Gastrocnemius medialis (tissue), 4 donors: ENCODE measurements at regions not wholly inside any gene's neighbourhood (a gene's known extent, or its start where the extent isn't known, plus 50 kb on each side); places are given as distances from the start of the nearest gene placed in this dataset.
"Not testable (repeated sequence)": the region's sequence is repeated elsewhere in the genome, so short reads cannot be mapped to it uniquely, and the experiment has no call there.

Source experiments
- ATAC-seq, 2 donors: fragments of 150-250 bp; one replicate each; pipeline ENCODE4 v1.9.1; 2016
- DNase-seq, 2 donors: peaks; one replicate each; pipeline ENCODE4 v3.0.0-alpha.2; 2019
- H3K27ac ChIP-seq, 4 donors: fragments of 200-600 bp; sonication (generic); 1 replicate in 1 of 4; 2 replicates in 3 of 4; pipeline ENCODE4 v1.5.1; 2016 to 2018; ENCODE audit warnings: mild to moderate bottlenecking in 2 of 4, moderate library complexity in 1 of 4
- H3K27me3 ChIP-seq, 3 donors: fragments of 200-600 bp; sonication (generic) in 2 of 3; 1 replicate in 1 of 3; 2 replicates in 2 of 3; pipeline versions ENCODE4 v1.5.1 to v1.6.0; 2016 to 2019; ENCODE audit warnings: mild to moderate bottlenecking in 1 of 3, moderate library complexity in 1 of 3
- H3K36me3 ChIP-seq, 2 donors: fragments of 200-600 bp; sonication (generic) in 1 of 2; one replicate each; pipeline ENCODE4 v1.5.1; 2017 to 2018
- H3K4me1 ChIP-seq, 2 donors: fragments of 200-600 bp; sonication (generic) in 1 of 2; one replicate each; pipeline ENCODE4 v1.5.1; 2016 to 2017; ENCODE audit warnings: mild to moderate bottlenecking in 2 of 2
- H3K4me3 ChIP-seq, 4 donors: fragments of 200-600 bp; sonication (generic) in 3 of 4; 1 replicate in 1 of 4; 2 replicates in 3 of 4; pipeline ENCODE4 v1.5.1; 2016 to 2019; ENCODE audit warnings: mild to moderate bottlenecking in 2 of 4
- H3K9me3 ChIP-seq, 3 donors: fragments of 200-600 bp; sonication (generic) in 2 of 3; 1 replicate in 1 of 3; 2 replicates in 2 of 3; pipeline ENCODE4 v1.5.1; 2016 to 2019
- POLR2A ChIP-seq, 2 donors: fragments of 450-650 bp; IDR thresholded peaks; one replicate each; pipeline ENCODE4 v1.6.1; 2017; ENCODE audit warnings: antibody characterized with exemption in 2 of 2, mild to moderate bottlenecking in 2 of 2, moderate library complexity in 2 of 2
- in situ Hi-C, 4 donors: fragments of 200-750 bp; cut with MboI; loops; one replicate each; pipeline versions ENCODE4 v1.15.0 to v1.8.0; 2017; ENCODE audit warnings: low sequenced_read_pairs in 4 of 4
- intact Hi-C: fragments of 100-400 bp; cut with DNase I; formaldehyde crosslinking; loops from one replicate; pipeline ENCODE4 v1.15.1; 2023; ENCODE audit warnings: low total_unique reads
- TF ChIP-seq, protein P1 (sequence below), 5 experiments: fragments of 450-650 bp in 3 of 5; fragments of 200-600 bp in 2 of 5; sonication (generic) in 2 of 5; IDR thresholded peaks in 4 of 5; conservative IDR thresholded peaks in 1 of 5; 1 replicate in 4 of 5; 2 replicates in 1 of 5; pipeline ENCODE4 v1.5.1; 2016 to 2019; ENCODE audit warnings: antibody characterized with exemption in 5 of 5, mild to moderate bottlenecking in 3 of 5, moderate library complexity in 3 of 5

GRCh38 chr4:17010426-17011087, 112.1 kb upstream of the LDB2 start:
- DNase-seq = no peak
- no peaks in the 10 kb centered on the region for H3K27me3 ChIP-seq
- H3K4me1 ChIP-seq = no peaks in the 10 kb centered on the region
- intact Hi-C loops = no loop called here
- no peaks in the 10 kb centered on the region for H3K36me3 ChIP-seq
- no peak for ATAC-seq
- no peak overlapping the region for H3K4me3 ChIP-seq
- no peak overlapping the region for H3K27ac ChIP-seq
- no peak for TF ChIP-seq POLR2A (IDR thresholded peaks at IDR 0.05)
- TF ChIP-seq, protein P1, sequence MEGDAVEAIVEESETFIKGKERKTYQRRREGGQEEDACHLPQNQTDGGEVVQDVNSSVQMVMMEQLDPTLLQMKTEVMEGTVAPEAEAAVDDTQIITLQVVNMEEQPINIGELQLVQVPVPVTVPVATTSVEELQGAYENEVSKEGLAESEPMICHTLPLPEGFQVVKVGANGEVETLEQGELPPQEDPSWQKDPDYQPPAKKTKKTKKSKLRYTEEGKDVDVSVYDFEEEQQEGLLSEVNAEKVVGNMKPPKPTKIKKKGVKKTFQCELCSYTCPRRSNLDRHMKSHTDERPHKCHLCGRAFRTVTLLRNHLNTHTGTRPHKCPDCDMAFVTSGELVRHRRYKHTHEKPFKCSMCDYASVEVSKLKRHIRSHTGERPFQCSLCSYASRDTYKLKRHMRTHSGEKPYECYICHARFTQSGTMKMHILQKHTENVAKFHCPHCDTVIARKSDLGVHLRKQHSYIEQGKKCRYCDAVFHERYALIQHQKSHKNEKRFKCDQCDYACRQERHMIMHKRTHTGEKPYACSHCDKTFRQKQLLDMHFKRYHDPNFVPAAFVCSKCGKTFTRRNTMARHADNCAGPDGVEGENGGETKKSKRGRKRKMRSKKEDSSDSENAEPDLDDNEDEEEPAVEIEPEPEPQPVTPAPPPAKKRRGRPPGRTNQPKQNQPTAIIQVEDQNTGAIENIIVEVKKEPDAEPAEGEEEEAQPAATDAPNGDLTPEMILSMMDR (IDR thresholded peaks at IDR 0.05 in 4 of 5, conservative IDR thresholded peaks at IDR 0.05 in 1 of 5) = no peak
- in situ Hi-C loops = no loop called here
- H3K9me3 ChIP-seq = no peaks in the 10 kb centered on the region

DNA sequence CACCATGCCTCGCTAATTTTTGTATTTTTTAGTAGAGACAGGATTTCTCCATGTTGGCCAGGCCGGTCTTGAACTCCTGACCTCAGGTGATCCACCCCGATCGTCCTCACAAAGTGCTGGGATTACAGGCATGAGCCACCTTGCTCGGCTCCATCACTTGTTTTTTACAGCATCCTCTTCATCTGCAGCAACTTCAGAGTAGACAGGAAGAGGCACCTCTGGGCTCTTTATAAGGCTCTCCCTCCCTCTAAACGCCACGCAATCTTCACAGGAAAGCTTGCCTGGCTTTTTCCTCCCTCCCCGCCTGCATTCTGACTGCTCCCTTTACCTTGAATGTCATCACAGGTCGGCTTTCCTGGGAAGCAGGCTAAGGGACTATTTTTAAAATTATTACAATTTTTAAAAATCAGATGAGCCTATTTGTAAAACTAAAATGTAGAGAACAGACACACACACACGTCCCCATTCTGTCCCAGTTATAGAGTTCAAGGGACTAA, 111.5 kb upstream of the LDB2 start:
- intact Hi-C loops = no loop called here
- no peaks in the 10 kb centered on the region for H3K4me1 ChIP-seq
- no peaks in the 10 kb centered on the region for H3K36me3 ChIP-seq
- no peaks in the 10 kb centered on the region for H3K27me3 ChIP-seq
- in situ Hi-C loops = no loop called here
- ATAC-seq (no peak), DNase-seq (no peak)
- no peak overlapping the region for H3K27ac ChIP-seq
- TF ChIP-seq, protein P1 (IDR thresholded peaks at IDR 0.05 in 4 of 5, conservative IDR thresholded peaks at IDR 0.05 in 1 of 5) = no peak
- TF ChIP-seq POLR2A (IDR thresholded peaks at IDR 0.05) = no peak
- H3K9me3 ChIP-seq = no peaks in the 10 kb centered on the region
- no peak overlapping the region for H3K4me3 ChIP-seq

- no peak for DNase-seq
Measured at GRCh38 chr4:17008834-17009345, 110.4 kb upstream of the LDB2 start.

GRCh38 chr4:17003606-17004392, 105.4 kb upstream of the LDB2 start:
- in situ Hi-C loops, H3K27ac ChIP-seq, H3K36me3 ChIP-seq, intact Hi-C loops, H3K4me3 ChIP-seq, DNase-seq, ATAC-seq, H3K4me1 ChIP-seq, H3K9me3 ChIP-seq, H3K27me3 ChIP-seq: not testable (repeated sequence)

More at GRCh38 chr4:17008834-17009345, 110.4 kb upstream of the LDB2 start:
- Histone ChIP-seq H3K27me3 (no peaks in the 10 kb centered on the region), H3K9me3 (no peaks in the 10 kb centered on the region), H3K4me1 (no peaks in the 10 kb centered on the region), H3K4me3 (no peak overlapping the region), H3K36me3 (no peaks in the 10 kb centered on the region), H3K27ac (no peak overlapping the region)
- no peak for ATAC-seq
- intact Hi-C loops = no loop called here
- in situ Hi-C loops = no loop called here
- no peak for TF ChIP-seq POLR2A (IDR thresholded peaks at IDR 0.05)
- TF ChIP-seq, protein P1 (IDR thresholded peaks at IDR 0.05 in 4 of 5, conservative IDR thresholded peaks at IDR 0.05 in 1 of 5) = no peak

DNA sequence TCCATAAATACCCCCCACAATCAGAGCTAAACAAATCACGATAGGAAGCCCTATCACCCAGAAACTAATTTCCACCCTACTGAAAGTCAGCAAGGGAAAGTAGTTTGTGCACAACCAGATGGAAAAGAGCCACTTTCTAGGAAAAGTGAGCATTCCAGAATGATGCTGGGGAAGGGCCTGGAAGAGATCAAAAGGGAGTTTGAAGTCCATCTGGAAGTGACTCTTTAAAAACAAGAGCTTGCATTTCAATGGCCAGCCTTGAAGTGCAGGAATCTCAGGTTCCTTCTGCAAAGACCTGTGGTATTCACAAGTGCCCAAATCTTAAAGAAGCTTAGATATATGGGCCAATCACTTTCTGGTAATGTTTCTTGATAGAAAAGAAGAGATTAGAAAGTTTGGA, 97.0 kb upstream of the LDB2 start:
- Histone ChIP-seq H3K4me1 (no peaks in the 10 kb centered on the region), H3K4me3 (no peak overlapping the region), H3K27ac (no peak overlapping the region), H3K27me3 (no peaks in the 10 kb centered on the region), H3K36me3 (no peaks in the 10 kb centered on the region), H3K9me3 (no peaks in the 10 kb centered on the region)
- TF ChIP-seq, protein P1 (IDR thresholded peaks at IDR 0.05 in 4 of 5, conservative IDR thresholded peaks at IDR 0.05 in 1 of 5) = no peak
- TF ChIP-seq POLR2A (IDR thresholded peaks at IDR 0.05) = no peak
- no peak for DNase-seq
- intact Hi-C loops = no loop called here
- in situ Hi-C loops = no loop called here
- no peak for ATAC-seq
